ENCODE measurements at regions not wholly inside any gene's neighbourhood (a gene's known extent, or its start where the extent isn't known, plus 50 kb on each side); places are given as distances from the start of the nearest gene placed in this dataset.
A peak's percentile ranks its signal among the peaks of the same experiment; 100 is the strongest.

DNA sequence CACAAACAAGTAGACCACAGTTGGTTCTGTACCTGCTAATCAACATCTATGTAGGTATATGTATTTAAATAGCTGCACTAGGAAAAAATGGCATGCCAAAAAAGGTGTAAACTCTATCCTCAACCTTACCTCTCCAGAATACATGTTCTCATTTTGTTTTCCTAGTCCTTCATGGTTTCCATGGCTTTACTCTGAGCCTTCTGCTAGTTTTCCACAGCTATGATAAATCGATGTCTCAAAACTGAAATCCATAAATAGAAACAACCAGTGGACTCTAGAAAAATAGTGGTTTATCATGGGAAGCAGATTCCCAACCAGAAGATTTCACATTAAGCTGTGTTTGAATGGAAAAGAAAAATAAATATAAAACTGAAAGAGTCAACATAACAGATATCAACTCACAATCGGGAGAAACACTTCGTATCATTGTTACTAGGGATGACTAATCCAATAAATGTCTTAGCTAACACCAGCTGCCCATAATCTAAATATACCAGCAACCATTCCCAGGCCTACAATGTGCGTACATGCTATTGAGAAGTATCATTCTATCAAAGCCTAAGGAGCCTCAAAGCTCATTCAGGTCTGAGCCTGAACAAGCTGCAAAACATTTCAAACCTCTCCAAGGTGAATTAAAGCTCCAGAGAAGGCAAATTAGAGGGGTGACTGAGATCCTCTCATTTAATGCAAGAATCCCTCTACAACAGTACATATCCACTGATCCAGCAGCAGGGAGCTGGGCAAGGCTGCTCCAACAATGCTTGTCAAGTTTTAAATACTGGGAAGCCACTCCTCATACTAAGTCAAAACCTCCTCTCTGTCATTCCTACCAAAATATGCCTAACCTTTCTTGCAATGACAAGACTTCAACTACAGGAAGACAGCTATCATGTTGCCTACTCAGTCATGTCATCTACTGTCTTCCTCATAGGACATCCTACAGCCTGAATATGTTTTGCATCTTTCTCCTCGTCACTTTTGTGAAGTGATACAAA is 90.2 kb downstream of the KCTD12 start:
- DNase-seq: no peak

DNA sequence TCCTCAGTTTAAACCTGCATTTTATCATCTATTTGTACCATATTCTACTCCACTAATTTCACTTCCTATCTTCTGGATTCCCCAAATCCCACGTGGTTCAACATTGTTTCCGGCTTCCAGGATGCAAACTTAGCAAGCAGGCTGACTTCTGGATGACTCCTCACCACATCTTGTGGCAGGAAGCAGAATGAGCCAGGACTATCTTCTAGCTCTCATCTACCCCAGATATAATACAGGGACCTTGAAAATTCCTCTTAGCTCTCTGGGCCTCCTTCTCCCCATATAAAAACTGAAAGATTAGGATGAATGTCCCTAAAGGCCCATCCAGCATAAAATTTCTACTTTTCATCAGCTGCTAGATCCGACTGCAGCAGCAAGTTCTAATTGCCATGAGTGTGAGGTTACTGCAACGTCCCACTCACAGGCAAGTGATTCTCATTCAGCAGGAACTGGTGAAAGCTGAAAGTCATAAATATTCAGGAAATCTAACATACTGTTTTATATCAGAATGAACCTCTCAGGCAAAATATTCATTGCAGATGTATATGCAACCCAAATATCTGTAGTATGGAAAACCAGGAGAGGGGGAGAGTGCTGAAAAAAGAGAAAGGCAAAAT is 93.4 kb downstream of the KCTD12 start:
- DNase-seq: peak; percentile 79

- DNase-seq: no peak
Measured at GRCh38 chr13:76790980-76791819, 95.0 kb downstream of the KCTD12 start.

- DNase-seq: no peak
Measured at GRCh38 chr13:76790526-76790925, 95.7 kb downstream of the KCTD12 start.

DNA sequence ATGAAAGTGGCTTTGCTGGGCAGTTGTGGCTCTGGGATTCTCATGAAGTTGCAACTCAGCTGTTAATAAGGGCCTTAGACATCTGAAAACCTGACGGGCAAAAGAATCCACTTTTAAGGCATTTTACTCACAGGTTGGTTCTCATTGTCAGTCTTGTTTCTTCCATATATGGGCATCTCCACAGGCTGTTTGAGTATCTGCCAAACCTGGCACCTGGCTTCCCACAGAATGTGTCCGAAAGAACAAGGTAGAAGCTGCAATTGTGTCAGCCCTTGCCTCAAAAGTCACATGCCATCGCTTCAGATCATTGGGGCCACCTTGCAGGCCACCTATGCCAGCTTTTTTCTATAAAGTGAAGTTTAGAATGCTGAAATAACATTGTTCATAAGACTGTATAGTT is 102.4 kb downstream of the KCTD12 start:
- DNase-seq: no peak

DNA sequence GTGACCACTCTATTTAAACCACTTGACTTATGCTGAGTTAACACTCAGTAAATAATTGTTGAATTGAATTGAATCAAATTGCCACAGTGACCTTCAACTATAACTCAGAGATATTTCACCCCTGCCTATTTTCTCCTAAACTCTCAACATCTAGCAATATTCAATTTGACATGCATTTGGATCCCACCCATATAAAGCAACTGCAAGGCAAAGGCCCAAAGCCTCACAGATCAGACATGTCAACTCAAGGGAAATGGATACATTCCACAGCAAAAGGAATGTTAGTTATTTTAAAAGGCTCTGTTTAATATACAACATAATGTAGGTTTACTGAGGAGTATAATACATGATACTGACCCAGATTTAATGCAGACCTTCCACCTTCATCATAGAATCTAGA is 107.4 kb downstream of the KCTD12 start:
- no peak for DNase-seq

- DNase-seq: no peak
Measured at GRCh38 chr13:76777096-76777495, 109.1 kb downstream of the KCTD12 start.

DNA sequence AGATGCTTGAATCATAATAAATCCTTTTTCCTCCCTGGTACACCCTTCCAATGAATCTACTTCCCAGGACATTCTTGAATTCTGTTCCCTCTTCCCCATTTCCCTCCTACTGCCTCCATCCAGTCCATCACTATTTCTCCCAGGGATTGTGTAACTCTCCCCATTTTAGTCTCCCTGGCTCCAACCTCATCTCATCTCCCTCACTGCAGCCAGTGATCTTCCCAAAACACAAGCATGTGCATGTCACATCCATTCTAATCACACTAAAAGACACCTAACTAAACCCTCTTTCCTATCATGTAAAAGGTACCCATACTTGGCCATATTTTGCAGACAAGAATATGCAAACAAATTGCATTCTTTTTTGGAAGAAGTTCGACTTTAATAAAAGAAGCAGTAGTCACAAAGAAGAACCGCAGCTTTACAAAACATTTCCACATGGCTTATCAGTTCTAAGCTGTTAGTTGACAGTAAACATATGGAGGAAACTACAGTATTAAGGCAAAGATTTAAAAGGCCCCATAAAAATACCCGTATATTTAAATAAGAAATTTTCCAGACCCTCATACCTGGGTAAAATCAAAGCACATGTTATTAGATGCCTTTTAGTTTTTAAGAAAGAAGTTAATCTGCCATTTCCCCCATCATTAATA is 111.0 kb downstream of the KCTD12 start:
- DNase-seq: no peak

GRCh38 chr13:76773448-76774094 is 112.6 kb downstream of the KCTD12 start:
- no peak for DNase-seq

- no peak for DNase-seq
Measured at GRCh38 chr13:76772241-76772640, 114.0 kb downstream of the KCTD12 start.

DNA sequence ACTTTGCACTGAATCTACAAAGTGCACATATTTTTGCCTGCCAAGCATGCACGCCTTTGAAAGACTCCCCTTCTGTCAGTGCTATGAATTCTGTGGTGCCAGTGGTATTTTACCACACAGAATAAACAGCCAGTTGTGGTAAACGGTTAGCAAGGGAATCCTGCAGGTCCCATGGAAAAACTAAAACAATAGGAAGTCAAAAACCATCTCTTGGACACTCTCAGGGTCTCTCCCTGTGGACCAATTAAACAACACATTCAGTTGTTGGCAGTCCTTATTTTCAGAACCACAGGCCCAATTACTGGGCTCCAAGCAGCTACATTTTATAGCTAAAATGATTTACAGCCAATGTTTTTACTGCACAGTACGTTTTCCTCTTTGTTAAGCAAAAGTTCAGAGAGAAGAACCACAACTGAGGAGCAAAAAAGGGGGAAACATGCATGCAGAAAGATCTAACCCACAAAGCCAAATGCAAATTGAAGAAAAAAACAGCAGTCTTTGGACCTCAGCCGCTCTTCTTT is 116.9 kb downstream of the KCTD12 start:
- peak; percentile 66 for DNase-seq

DNA sequence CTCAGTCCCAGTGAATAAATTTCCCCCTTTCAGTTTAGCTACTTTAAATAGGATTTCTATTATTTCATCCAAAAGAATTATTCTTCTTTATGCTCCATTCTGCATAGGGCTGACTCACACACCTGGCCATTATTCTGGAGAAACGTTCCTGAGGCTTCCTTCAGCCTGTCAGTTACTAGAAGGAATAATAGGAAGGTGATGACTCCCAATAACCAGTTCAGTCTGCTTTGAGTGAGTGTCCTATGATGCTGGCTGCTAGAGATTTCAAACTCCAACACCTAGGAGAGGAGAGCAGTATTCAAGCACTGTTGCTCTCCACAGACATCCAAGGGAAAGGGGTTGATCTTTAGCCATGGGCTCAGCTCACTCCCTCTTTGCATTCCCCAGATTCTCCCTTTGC is 117.8 kb downstream of the KCTD12 start:
- no peak for DNase-seq

DNA sequence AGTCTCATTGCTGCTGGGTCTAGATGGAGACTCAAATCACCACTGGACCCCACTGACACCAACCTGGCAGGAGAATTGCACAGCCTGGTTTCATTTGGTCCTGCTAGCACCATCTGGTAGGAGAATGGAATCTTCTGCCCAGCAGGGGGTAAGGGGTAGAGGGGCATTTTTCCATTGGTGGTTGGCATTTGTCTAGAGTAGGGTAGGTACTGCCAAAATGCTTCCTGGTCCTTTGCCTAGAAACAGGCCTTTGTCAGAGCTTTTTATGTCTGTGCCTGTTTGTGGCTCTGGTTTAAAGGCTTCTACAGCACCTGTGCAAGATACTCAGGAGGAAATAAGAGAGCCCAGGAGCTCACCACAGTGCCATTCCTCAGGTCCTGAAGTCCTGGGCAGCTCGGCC is 121.3 kb downstream of the KCTD12 start:
- no peak for DNase-seq

GRCh38 chr13:76764429-76764828 is 121.8 kb downstream of the KCTD12 start:
- peak; percentile 42 for DNase-seq

GRCh38 chr13:76762721-76763120 is 123.5 kb downstream of the KCTD12 start:
- no peak for DNase-seq

GRCh38 chr13:76759877-76760276 is 126.3 kb downstream of the KCTD12 start:
- DNase-seq: no peak

DNA sequence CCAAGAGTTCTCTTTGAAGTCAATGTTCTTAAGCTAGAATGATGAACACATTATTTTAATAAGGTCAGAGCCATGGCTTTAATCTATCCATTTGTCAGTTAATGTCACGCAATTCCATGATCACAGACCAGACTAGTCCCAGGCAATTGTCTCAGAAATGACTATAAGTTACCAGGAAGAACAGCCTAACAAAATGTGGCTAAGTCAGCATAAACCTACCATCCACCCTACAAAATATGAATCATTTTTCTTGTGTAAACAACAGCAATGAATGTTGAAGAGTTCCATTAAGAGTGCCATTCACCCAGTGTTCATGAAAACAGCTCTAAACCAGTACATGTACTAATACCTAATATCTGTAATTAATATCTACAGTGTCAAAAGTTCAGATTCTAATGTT is 127.5 kb downstream of the KCTD12 start:
- no peak for DNase-seq

DNA sequence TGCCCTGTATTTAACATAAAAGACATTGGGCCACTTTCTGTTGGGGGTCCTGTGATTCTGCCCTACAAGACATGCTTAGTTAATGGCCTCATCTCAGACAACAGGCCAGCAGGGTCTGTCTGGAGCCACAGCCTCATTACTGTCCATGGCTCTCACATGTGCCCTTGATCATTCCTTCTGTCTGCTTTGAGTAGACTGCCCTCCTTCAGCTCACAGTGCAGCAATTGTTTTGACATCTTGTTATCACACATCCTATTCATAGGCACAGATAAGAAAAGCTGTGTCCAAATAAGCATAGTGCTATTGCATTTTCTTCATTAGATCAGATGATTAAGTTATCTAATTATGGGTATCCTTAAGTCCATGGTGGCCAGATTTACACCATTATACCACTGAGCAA is 127.9 kb downstream of the KCTD12 start:
- no peak for DNase-seq

- no peak for DNase-seq
Measured at GRCh38 chr13:76756451-76756850, 129.8 kb downstream of the KCTD12 start.

DNA sequence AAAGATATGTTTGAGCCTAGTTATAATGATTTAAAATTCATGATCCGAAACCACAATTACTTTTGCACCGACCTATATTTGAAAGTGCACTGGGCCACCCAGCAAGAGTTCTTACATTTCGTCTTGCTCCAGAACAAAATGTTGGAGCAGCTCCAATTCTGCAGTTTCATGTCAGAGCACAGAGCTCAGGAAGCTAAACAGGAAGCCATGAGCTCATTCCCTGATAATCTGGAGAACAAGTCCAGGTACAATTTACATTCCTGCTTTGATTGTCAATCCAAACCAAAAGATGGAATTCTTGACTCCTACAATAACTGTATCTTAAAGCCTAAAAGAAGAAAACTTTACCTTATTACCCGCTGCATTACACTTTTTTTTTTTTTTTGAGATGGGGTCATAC is 131.8 kb downstream of the KCTD12 start:
- DNase-seq: no peak

DNA sequence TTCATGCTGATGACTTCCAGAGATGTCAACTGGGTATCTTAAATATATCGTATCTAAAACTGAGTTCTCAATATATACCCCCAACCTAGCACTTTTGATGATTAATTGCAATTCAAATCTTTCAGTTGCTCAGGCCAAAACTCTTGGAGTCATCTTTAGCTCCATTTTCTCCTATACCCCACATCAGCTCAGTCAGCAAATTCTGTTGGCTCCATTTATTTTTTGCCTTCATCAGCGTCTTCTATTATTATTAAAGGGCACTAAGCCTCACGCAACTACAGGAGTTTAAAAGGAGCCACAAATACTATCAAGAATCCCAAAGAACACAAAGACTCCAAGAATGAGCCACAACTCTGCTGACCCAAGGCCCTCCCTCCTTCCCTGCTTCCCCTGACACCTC is 134.9 kb downstream of the KCTD12 start:
- DNase-seq: no peak

DNA sequence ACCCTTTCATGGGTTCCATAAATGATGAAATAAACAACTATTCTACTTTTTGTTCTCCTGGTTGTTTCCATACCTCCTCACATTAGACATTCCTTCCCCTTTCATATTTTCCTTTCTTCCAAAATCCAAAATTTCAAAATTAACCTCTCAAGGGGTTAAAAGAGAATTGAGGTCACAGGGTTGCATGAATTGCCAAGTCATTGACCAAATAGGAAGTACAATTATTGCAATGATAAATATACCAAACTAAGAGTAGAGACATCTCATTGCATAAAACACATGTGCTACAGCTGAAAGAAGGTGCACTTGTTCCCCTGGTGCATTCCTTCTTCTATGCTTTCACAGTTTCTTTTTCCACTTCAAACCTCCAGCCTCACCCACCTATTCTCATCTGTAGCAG is 136.1 kb downstream of the KCTD12 start:
- no peak for DNase-seq
